ENCODE measurements at regions not wholly inside any gene's neighbourhood (a gene's known extent, or its start where the extent isn't known, plus 50 kb on each side); places are given as distances from the start of the nearest gene placed in this dataset.

GRCh38 chr7:149708026-149708425 lies 65.4 kb downstream of the ZNF467 start:
- Histone ChIP-seq H4K20me1 (ENCODE audit: insufficient read depth) (no peaks in the 10 kb centered on the region), H3K9me3 (peaks cover 17% of the 10 kb centered on the region; the same call in 1 of the 2 replicates), H3K4me2 (no peak overlapping the region), H3F3A (replicated peaks; ENCODE audit: insufficient read depth) (no peaks in the 10 kb centered on the region), H2AFZ (ENCODE audit: low read depth) (no peak overlapping the region), H3K36me3 (replicated peaks in 1 of 2; ENCODE audit: control insufficient read depth in 1 of 2, insufficient read depth in 2 of 2, low read length in 1 of 2) (no peaks in the 10 kb centered on the region), H3K9ac (no peak overlapping the region), H3K4me3 (ENCODE audit: low read depth in 2 of 2, low read length in 1 of 2) (no peak overlapping the region), H3K9me2 (no peaks in the 10 kb centered on the region), H3K79me2 (ENCODE audit: insufficient read depth) (no peaks in the 10 kb centered on the region), H3K4me1 (ENCODE audit: control insufficient read depth in 1 of 2, insufficient read depth in 2 of 2, low read depth in 1 of 2, low read length in 1 of 2) (no peaks in the 10 kb centered on the region), H3K27me3 (ENCODE audit: insufficient read depth) (no peaks in the 10 kb centered on the region), H3K27ac (ENCODE audit: low read depth in 2 of 2, low read length in 1 of 2) (no peak overlapping the region)
- WGBS (ENCODE audit: low lambda C conversion rate) = 59% methylated on average over 7 of the region's 7 CpGs
- POLR2A ChIA-PET = no interaction called here
- TF ChIP-seq CHD2 (IDR thresholded peaks at IDR 0.05; ENCODE audit: low read length, partially characterized antibody) (no peak), ELF1 (IDR thresholded peaks at IDR 0.05) (no peak), ZBTB33 (IDR thresholded peaks at IDR 0.05; ENCODE audit: borderline replicate concordance, low read depth) (no peak), POLR2AphosphoS5 (IDR thresholded peaks at IDR 0.05; ENCODE audit: low read depth, low read length) (no peak), MAX (IDR thresholded peaks at IDR 0.05; ENCODE audit: low read depth) (no peak), PBX3 (IDR thresholded peaks at IDR 0.05) (no peak), MEF2A (IDR thresholded peaks at IDR 0.05; ENCODE audit: borderline replicate concordance, low read depth) (no peak), EZH2phosphoT487 (IDR thresholded peaks at IDR 0.05; ENCODE audit: borderline replicate concordance, low read depth) (no peak), USF1 (IDR thresholded peaks at IDR 0.05; ENCODE audit: borderline replicate concordance, low read depth) (no peak), YY1 (IDR thresholded peaks at IDR 0.05; ENCODE audit: low read depth) (no peak), REST (IDR thresholded peaks at IDR 0.05; ENCODE audit: low read depth, low read length) (no peak)
- DNase-seq = no peak
- CTCF ChIA-PET = interaction anchor here (1.1 to 1.2 kb wide), 3 partner anchors 34 to 83 kb away, joined by 3 to 4 read pairs (median 3); no protein-coding TSS in a partner anchor
